ENCODE measurements at regions not wholly inside any gene's neighbourhood (a gene's known extent, or its start where the extent isn't known, plus 50 kb on each side); places are given as distances from the start of the nearest gene placed in this dataset.
"Not testable (repeated sequence)": the region's sequence is repeated elsewhere in the genome, so short reads cannot be mapped to it uniquely, and the experiment has no call there.

GRCh38 chr11:37246092-37246491 is 648.1 kb upstream of the RAG2 start:
- DNase-seq: not testable (repeated sequence)

GRCh38 chr11:37230865-37231264 is 632.8 kb upstream of the RAG2 start:
- no peak for DNase-seq

- no peak for DNase-seq
These were observed 625.9 kb upstream of the RAG2 start for GRCh38 chr11:37223962-37224361.

GRCh38 chr11:37203006-37203405 is 605.0 kb upstream of the RAG2 start:
- peak in 1 of 56 donors; percentile 1 for DNase-seq

- DNase-seq: no peak
These were observed 601.0 kb upstream of the RAG2 start for GRCh38 chr11:37199082-37199481.

- DNase-seq: no peak
These were observed 586.3 kb upstream of the RAG2 start for GRCh38 chr11:37184326-37184725.

- no peak for DNase-seq
These were observed 584.0 kb upstream of the RAG2 start for GRCh38 chr11:37182031-37182430.

GRCh38 chr11:37177721-37178120 is 579.7 kb upstream of the RAG2 start:
- DNase-seq: no peak

GRCh38 chr11:37171451-37171850 is 573.4 kb upstream of the RAG2 start:
- no peak for DNase-seq

- no peak for DNase-seq
These were observed 572.3 kb upstream of the RAG2 start for GRCh38 chr11:37170311-37170710.

- not testable (repeated sequence) for DNase-seq
These were observed 547.4 kb upstream of the RAG2 start for GRCh38 chr11:37145434-37145833.

- no peak for DNase-seq
These were observed 544.6 kb upstream of the RAG2 start for GRCh38 chr11:37142591-37142990.

- DNase-seq: no peak
These were observed 543.7 kb upstream of the RAG2 start for GRCh38 chr11:37141707-37142106.

GRCh38 chr11:37135606-37136005 is 537.6 kb upstream of the RAG2 start:
- not testable (repeated sequence) for DNase-seq

- DNase-seq: no peak
These were observed 536.6 kb upstream of the RAG2 start for GRCh38 chr11:37134637-37135036.

GRCh38 chr11:37124384-37124783 is 526.3 kb upstream of the RAG2 start:
- DNase-seq: no peak

- no peak for DNase-seq
These were observed 517.9 kb upstream of the RAG2 start for GRCh38 chr11:37115963-37116362.

- no peak for DNase-seq
These were observed 512.3 kb upstream of the RAG2 start for GRCh38 chr11:37110385-37110784.

- no peak for DNase-seq
These were observed 511.2 kb upstream of the RAG2 start for GRCh38 chr11:37109286-37109585.

- no peak for DNase-seq
These were observed 510.6 kb upstream of the RAG2 start for GRCh38 chr11:37108436-37109285.

- no peak for DNase-seq
These were observed 509.8 kb upstream of the RAG2 start for GRCh38 chr11:37107831-37108230.

- DNase-seq: no peak
These were observed 509.4 kb upstream of the RAG2 start for GRCh38 chr11:37107415-37107814.

GRCh38 chr11:37105427-37105826 is 507.4 kb upstream of the RAG2 start:
- no peak for DNase-seq

GRCh38 chr11:37104380-37104779 is 506.3 kb upstream of the RAG2 start:
- DNase-seq: no peak

Measured in amygdala (tissue), 56 donors.